IMR-90 (cell line): ENCODE measurements at regions not wholly inside any gene's neighbourhood (a gene's known extent, or its start where the extent isn't known, plus 50 kb on each side); places are given as distances from the start of the nearest gene placed in this dataset.

ENCODE experiments used
- ATAC-seq: fragments of 200-7000 bp; cut with Tn5 transposase; 2 replicates; pipeline ENCODE4 v1.9.1; 2020; ENCODE audit warnings: low read depth, mild to moderate bottlenecking, moderate library complexity
- BruUV-seq: library from RNA; stranded (reverse); fragments of 400-500 nt; replicated peaks from 2 replicates; lab custom pipeline; 2021; lab: Mats Ljungman, UMichigan
- CTCF ChIA-PET: fragments of 300-600 bp; formaldehyde crosslinking; extraction: SDS; loops from one replicate; lab custom pipeline; 2021; ENCODE audit warnings: antibody characterized with exemption; lab: Yijun Ruan, JAX
- POLR2A ChIA-PET: fragments of 300-600 bp; sonication (Branson Sonifier 250); formaldehyde crosslinking; loops from one replicate; lab custom pipeline; 2022; ENCODE audit warnings: antibody characterized with exemption; ENCODE audit not compliant: unreplicated experiment; lab: Charles Lee
- DNase-seq: peaks from one replicate; pipeline ENCODE4 v3.0.0; 2013
- H2AFZ ChIP-seq: replicated peaks from 2 replicates; pipeline ENCODE3; 2013; ENCODE audit warnings: low read length, mild to moderate bottlenecking; ENCODE audit not compliant: poor library complexity
- H2AK5ac ChIP-seq: 2 replicates; pipeline ENCODE4 v1.6.1; 2013; ENCODE audit warnings: low read depth, low read length, inconsistent platforms
- H2AK9ac ChIP-seq: replicated peaks from 2 replicates; pipeline ENCODE3; 2013; ENCODE audit warnings: mild to moderate bottlenecking, low read depth, low read length, moderate library complexity; ENCODE audit not compliant: poor library complexity
- H2BK120ac ChIP-seq: 2 replicates; pipeline ENCODE4 v1.6.1; 2013; ENCODE audit warnings: low read depth, low read length, inconsistent platforms
- H2BK15ac ChIP-seq: 3 replicates; pipeline ENCODE4 v1.6.1; 2013; ENCODE audit warnings: low read depth, low read length, inconsistent platforms
- H2BK20ac ChIP-seq: 2 replicates; pipeline ENCODE4 v1.6.1; 2013; ENCODE audit warnings: low read depth, mild to moderate bottlenecking, inconsistent platforms, low read length, moderate library complexity
- H2BK5ac ChIP-seq: 2 replicates; pipeline ENCODE4 v1.6.1; 2013; ENCODE audit warnings: mild to moderate bottlenecking, low read depth, low read length, inconsistent platforms; ENCODE audit not compliant: poor library complexity, severe bottlenecking
- H3K14ac ChIP-seq: replicated peaks from 2 replicates; pipeline ENCODE4 v1.6.1; 2013; ENCODE audit warnings: low read depth, low read length, inconsistent platforms
- H3K18ac ChIP-seq: 2 replicates; pipeline ENCODE4 v1.6.1; 2013; ENCODE audit warnings: low read depth, low read length, control low read depth
- H3K23ac ChIP-seq: 2 replicates; pipeline ENCODE4 v1.6.1; 2013; ENCODE audit warnings: low read depth, low read length, inconsistent platforms
- H3K27ac ChIP-seq: 2 replicates; pipeline ENCODE4 v1.5.1; 2013; ENCODE audit warnings: mild to moderate bottlenecking, control low read depth, low read length; ENCODE audit not compliant: insufficient read depth
- H3K27me3 ChIP-seq: 2 replicates; pipeline ENCODE4 v1.6.1; 2013; ENCODE audit warnings: low read length; ENCODE audit not compliant: control insufficient read depth, insufficient read depth
- H3K36me3 ChIP-seq: 2 replicates; pipeline ENCODE4 v1.6.1; 2013; ENCODE audit warnings: low read length, mixed read lengths; ENCODE audit not compliant: control insufficient read depth, insufficient read depth
- H3K4ac ChIP-seq: 2 replicates; pipeline ENCODE4 v1.6.1; 2013; ENCODE audit warnings: low read depth, low read length, inconsistent platforms
- H3K4me1 ChIP-seq: 2 replicates; pipeline ENCODE4 v1.6.1; 2013; ENCODE audit warnings: low read length, mixed read lengths; ENCODE audit not compliant: control insufficient read depth, insufficient read depth
- H3K4me2 ChIP-seq: 2 replicates; pipeline ENCODE4 v1.6.1; 2013; ENCODE audit warnings: low read depth, mild to moderate bottlenecking, control low read depth, low read length, moderate library complexity
- H3K4me3 ChIP-seq: 2 replicates; pipeline ENCODE4 v1.5.1; 2013; ENCODE audit warnings: low read depth, mild to moderate bottlenecking, control low read depth, low read length, moderate library complexity; ENCODE audit not compliant: insufficient read depth
- H3K56ac ChIP-seq: 2 replicates; pipeline ENCODE4 v1.6.1; 2013; ENCODE audit warnings: low read length, inconsistent platforms; ENCODE audit not compliant: insufficient read depth; ENCODE audit errors: extremely low read depth
- H3K79me1 ChIP-seq, 2 experiments: 2 replicates each; pipeline ENCODE4 v1.6.1; 2013; ENCODE audit warnings: low read length in 2 of 2, inconsistent platforms in 1 of 2, low read depth in 1 of 2
- H3K9ac ChIP-seq: 2 replicates; pipeline ENCODE4 v1.6.1; 2013; ENCODE audit warnings: low read depth, low read length, control low read depth
- H3K9me1 ChIP-seq: 2 replicates; pipeline ENCODE4 v1.6.1; 2013; ENCODE audit warnings: low read length, inconsistent platforms; ENCODE audit not compliant: insufficient read depth
- H3K9me3 ChIP-seq: 2 replicates; pipeline ENCODE4 v1.6.1; 2013; ENCODE audit warnings: low read length; ENCODE audit not compliant: control insufficient read depth, insufficient read depth
- H4K20me1 ChIP-seq: 2 replicates; pipeline ENCODE4 v1.6.1; 2013; ENCODE audit warnings: low read length, inconsistent platforms; ENCODE audit not compliant: insufficient read depth
- H4K5ac ChIP-seq: 2 replicates; pipeline ENCODE4 v1.6.1; 2013; ENCODE audit warnings: mild to moderate bottlenecking, low read depth, low read length, control low read depth
- H4K8ac ChIP-seq, 2 experiments: 2 replicates each; pipeline ENCODE4 v1.6.1; 2013; ENCODE audit warnings: low read depth in 2 of 2, low read length in 2 of 2, control low read depth in 1 of 2, inconsistent platforms in 1 of 2
- H4K91ac ChIP-seq: 2 replicates; pipeline ENCODE4 v1.6.1; 2013; ENCODE audit warnings: low read depth, low read length, inconsistent platforms; ENCODE audit not compliant: insufficient read depth
- BHLHE40 ChIP-seq: fragments of 150-350 bp; IDR thresholded peaks from 2 replicates; pipeline ENCODE4 v1.6.1; 2016; ENCODE audit warnings: mild to moderate bottlenecking, low read depth, low read length
- CEBPB ChIP-seq: IDR thresholded peaks from 2 replicates; pipeline ENCODE4 v1.6.1; 2012; ENCODE audit warnings: low read depth, low read length, improper control_type of control experiment
- FOS ChIP-seq: fragments of 150-350 bp; IDR thresholded peaks from 2 replicates; pipeline ENCODE4 v1.6.1; 2016; ENCODE audit warnings: low read depth, low read length
- MAFK ChIP-seq: IDR thresholded peaks from 2 replicates; pipeline ENCODE4 v1.6.1; 2012; ENCODE audit warnings: low read depth, low read length, improper control_type of control experiment
- MAZ ChIP-seq: IDR thresholded peaks from 2 replicates; pipeline ENCODE4 v1.6.1; 2012; ENCODE audit warnings: low read depth, mild to moderate bottlenecking, low read length, improper control_type of control experiment, moderate library complexity, borderline replicate concordance
- MXI1 ChIP-seq: IDR thresholded peaks from 2 replicates; pipeline ENCODE4 v1.6.1; 2012; ENCODE audit warnings: low read depth, mild to moderate bottlenecking, low read length, moderate library complexity, borderline replicate concordance
- POLR2A ChIP-seq: IDR thresholded peaks from 2 replicates; pipeline ENCODE4 v1.6.1; 2012; ENCODE audit warnings: mild to moderate bottlenecking, low read depth, low read length
- RAD21 ChIP-seq: IDR thresholded peaks from 2 replicates; pipeline ENCODE4 v1.6.1; 2012; ENCODE audit warnings: low read length, improper control_type of control experiment
- RCOR1 ChIP-seq: IDR thresholded peaks from 2 replicates; pipeline ENCODE4 v1.6.1; 2012; ENCODE audit warnings: mild to moderate bottlenecking, low read length, improper control_type of control experiment; ENCODE audit not compliant: insufficient replicate concordance
- RFX5 ChIP-seq: IDR thresholded peaks from 2 replicates; pipeline ENCODE4 v1.8.0; 2012; ENCODE audit warnings: low read depth, mild to moderate bottlenecking, low read length, moderate library complexity
- WGBS, 2 experiments: methylation state at CpG; one replicate each; pipeline versions ENCODE4 v1.1.5 to v1.1.7; 2013; ENCODE audit warnings: missing lambda C conversion rate in 2 of 2; ENCODE audit not compliant: insufficient read length in 1 of 2; ENCODE audit errors: extremely low coverage in 2 of 2; 5-methylcytosine and 5-hydroxymethylcytosine counted together
- dilution Hi-C: fragments of 300-500 bp; cut with HindIII; formaldehyde crosslinking; loops from one replicate; pipeline ENCODE4 v1.14.3; 2018; ENCODE audit warnings: low sequenced_read_pairs; ENCODE audit not compliant: unreplicated experiment
- in situ Hi-C: fragments of 300-500 bp; cut with MboI; formaldehyde crosslinking; loops from 3 replicates; pipeline ENCODE4 v1.14.3; 2019; ENCODE audit warnings: low sequenced_read_pairs, inconsistent platforms, mixed read lengths
- intact Hi-C: fragments of 100-400 bp; cut with micrococcal nuclease; formaldehyde crosslinking; loops from 2 replicates; pipeline ENCODE4 v1.10.0; 2022
- TF ChIP-seq, protein P1 (sequence below): fragments of 150-350 bp; IDR thresholded peaks from 2 replicates; pipeline ENCODE4 v1.6.1; 2017; ENCODE audit warnings: mild to moderate bottlenecking, antibody characterized with exemption, low read length, low read depth
- TF ChIP-seq, protein P2 (sequence below): fragments of 150-350 bp; IDR thresholded peaks from 2 replicates; pipeline ENCODE4 v1.6.1; 2016; ENCODE audit warnings: low read depth, mild to moderate bottlenecking, low read length, moderate library complexity, borderline replicate concordance
- TF ChIP-seq, protein P3 (sequence below): conservative IDR thresholded peaks from 2 replicates; pipeline ENCODE4 v1.5.1; 2012; ENCODE audit warnings: mild to moderate bottlenecking, low read depth, low read length, improper control_type of control experiment

DNA sequence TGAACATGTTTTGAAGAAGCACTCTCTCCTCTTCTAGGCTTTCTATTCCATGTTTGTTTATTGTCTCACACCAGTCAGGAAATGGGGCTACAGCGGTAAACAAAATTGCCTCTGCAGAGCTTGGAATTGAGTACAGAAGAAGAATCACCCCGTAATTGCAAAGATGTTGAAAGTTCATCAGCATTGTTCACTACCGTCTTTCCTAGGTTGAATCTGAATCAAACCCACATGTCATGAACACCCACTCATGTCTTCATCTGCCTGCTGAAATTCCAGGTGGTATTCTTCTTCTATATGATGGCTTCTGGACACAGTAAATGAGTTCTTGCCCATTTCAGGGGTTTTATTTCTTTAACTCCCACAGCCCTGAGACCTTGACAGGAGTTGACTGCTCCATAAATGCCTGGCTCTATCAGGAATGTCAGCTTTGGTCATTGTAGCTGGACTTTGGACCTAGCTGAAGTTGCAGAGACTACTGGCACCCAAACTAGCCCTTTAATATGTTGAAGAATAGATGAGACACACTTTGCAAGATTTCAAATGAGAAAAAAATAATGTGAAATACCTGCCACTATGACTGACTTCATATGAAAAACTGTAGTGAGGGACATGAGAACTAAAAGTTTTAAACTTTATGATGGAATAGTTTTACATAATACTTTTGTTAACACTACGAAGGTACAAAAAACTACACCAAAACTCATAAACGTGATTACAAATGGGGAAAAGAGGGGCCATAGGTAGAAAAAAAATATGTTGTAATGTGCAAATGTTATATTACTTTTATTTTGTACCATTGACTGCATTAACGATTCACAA is 1235.3 kb upstream of the ZEB2 start:
- intact Hi-C loops, result loop anchor here (10.0 kb wide), 2 partner anchors 730 to 1660 kb away; no protein-coding TSS in a partner anchor

More for the DNA sequence above, 1235.3 kb upstream of the ZEB2 start:
- no peak overlapping the region for H4K91ac ChIP-seq
- ATAC-seq, result no peak
- no peak overlapping the region for H3K14ac ChIP-seq
- H3K4ac ChIP-seq, result no peak overlapping the region
- H4K8ac ChIP-seq, result no peak overlapping the region
- dilution Hi-C loops (no loop called here), in situ Hi-C loops (no loop called here)
- H3K9me3 ChIP-seq, result no peaks in the 10 kb centered on the region
- 0 out of 2 replicates have a peak overlapping the region, but pooled peaks have one; percentile 5 for H2BK20ac ChIP-seq
- no peak overlapping the region for H3K18ac ChIP-seq
- DNase-seq, result no peak
- no peaks in the 10 kb centered on the region for H4K20me1 ChIP-seq
- no TSS peak for BruUV-seq
- peaks cover 24% of the 10 kb centered on the region for H3K4me1 ChIP-seq
- no peak overlapping the region for H2AFZ ChIP-seq
- H3K36me3 ChIP-seq, result no peaks in the 10 kb centered on the region
- H2AK5ac ChIP-seq, result no peak overlapping the region
- ChIA-PET CTCF (interaction anchor here (0.5 kb wide), 1 partner anchor 1096 kb away, joined by 3 read pairs; no protein-coding TSS in a partner anchor), POLR2A (no interaction called here)
- H3K27ac ChIP-seq, result no peak overlapping the region
- TF ChIP-seq MAFK (no peak), BHLHE40 (no peak), CEBPB (no peak), MAZ (no peak), MXI1 (no peak), RFX5 (no peak), RAD21 (no peak), RCOR1 (no peak), POLR2A (no peak), FOS (no peak)
- TF ChIP-seq, protein P1, sequence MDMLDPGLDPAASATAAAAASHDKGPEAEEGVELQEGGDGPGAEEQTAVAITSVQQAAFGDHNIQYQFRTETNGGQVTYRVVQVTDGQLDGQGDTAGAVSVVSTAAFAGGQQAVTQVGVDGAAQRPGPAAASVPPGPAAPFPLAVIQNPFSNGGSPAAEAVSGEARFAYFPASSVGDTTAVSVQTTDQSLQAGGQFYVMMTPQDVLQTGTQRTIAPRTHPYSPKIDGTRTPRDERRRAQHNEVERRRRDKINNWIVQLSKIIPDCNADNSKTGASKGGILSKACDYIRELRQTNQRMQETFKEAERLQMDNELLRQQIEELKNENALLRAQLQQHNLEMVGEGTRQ, result no peak
- TF ChIP-seq, protein P2, sequence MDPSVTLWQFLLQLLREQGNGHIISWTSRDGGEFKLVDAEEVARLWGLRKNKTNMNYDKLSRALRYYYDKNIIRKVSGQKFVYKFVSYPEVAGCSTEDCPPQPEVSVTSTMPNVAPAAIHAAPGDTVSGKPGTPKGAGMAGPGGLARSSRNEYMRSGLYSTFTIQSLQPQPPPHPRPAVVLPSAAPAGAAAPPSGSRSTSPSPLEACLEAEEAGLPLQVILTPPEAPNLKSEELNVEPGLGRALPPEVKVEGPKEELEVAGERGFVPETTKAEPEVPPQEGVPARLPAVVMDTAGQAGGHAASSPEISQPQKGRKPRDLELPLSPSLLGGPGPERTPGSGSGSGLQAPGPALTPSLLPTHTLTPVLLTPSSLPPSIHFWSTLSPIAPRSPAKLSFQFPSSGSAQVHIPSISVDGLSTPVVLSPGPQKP, result no peak
- TF ChIP-seq, protein P3, sequence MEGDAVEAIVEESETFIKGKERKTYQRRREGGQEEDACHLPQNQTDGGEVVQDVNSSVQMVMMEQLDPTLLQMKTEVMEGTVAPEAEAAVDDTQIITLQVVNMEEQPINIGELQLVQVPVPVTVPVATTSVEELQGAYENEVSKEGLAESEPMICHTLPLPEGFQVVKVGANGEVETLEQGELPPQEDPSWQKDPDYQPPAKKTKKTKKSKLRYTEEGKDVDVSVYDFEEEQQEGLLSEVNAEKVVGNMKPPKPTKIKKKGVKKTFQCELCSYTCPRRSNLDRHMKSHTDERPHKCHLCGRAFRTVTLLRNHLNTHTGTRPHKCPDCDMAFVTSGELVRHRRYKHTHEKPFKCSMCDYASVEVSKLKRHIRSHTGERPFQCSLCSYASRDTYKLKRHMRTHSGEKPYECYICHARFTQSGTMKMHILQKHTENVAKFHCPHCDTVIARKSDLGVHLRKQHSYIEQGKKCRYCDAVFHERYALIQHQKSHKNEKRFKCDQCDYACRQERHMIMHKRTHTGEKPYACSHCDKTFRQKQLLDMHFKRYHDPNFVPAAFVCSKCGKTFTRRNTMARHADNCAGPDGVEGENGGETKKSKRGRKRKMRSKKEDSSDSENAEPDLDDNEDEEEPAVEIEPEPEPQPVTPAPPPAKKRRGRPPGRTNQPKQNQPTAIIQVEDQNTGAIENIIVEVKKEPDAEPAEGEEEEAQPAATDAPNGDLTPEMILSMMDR, result no peak
- no peaks in the 10 kb centered on the region for H3K27me3 ChIP-seq
- H2BK15ac ChIP-seq, result no peak overlapping the region; the same call in 2 of the 3 replicates
- H2BK120ac ChIP-seq, result no peak overlapping the region
- H3K9ac ChIP-seq, result no peak overlapping the region
- H3K79me1 ChIP-seq, result no peaks in the 10 kb centered on the region
- no peak overlapping the region for H3K4me2 ChIP-seq
- H3K23ac ChIP-seq, result no peak overlapping the region
- H3K56ac ChIP-seq, result no peak overlapping the region
- no peak overlapping the region for H2AK9ac ChIP-seq
- H3K9me1 ChIP-seq, result peaks cover 6% of the 10 kb centered on the region; the same call in 1 of the 2 replicates
- no CpG with 5 or more reads among the region's 6 CpGs for WGBS, 2 experiments
- H3K4me3 ChIP-seq, result no peak overlapping the region
- H4K5ac ChIP-seq, result no peak overlapping the region
- no peak overlapping the region for H2BK5ac ChIP-seq
